GM18861 (cell line): ENCODE measurements at regions not wholly inside any gene's neighbourhood (a gene's known extent, or its start where the extent isn't known, plus 50 kb on each side); places are given as distances from the start of the nearest gene placed in this dataset.

Experiments
- ATAC-seq: cut with Tn5 transposase; IDR thresholded peaks from one replicate; pipeline ENCODE4 v1.9.1; 2021; ENCODE audit not compliant: unreplicated experiment

GRCh38 chr1:216785737-216786136, 62.5 kb upstream of the ESRRG start:
- no peak for ATAC-seq

DNA sequence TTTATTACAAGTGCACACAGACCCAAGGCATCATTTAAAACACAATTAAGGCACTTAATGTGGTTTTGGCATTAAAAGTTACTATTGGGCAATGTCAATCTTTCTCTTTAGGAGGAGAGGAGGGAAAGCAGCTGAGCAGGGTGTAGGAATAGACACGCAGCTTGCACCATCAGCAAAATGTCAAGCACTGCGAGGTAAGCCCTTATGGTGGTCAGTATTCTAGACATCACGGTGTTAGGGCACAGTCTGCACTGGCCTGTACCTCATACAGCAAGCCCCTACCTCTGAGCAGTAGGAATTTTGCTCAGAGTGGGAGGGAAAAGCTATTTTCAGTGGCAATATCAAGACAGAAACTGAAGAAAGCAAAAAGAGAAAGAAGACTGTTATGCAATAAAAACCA, 62.0 kb upstream of the ESRRG start:
- ATAC-seq: no peak

GRCh38 chr1:216779686-216780085, 56.5 kb upstream of the ESRRG start:
- no peak for ATAC-seq

DNA sequence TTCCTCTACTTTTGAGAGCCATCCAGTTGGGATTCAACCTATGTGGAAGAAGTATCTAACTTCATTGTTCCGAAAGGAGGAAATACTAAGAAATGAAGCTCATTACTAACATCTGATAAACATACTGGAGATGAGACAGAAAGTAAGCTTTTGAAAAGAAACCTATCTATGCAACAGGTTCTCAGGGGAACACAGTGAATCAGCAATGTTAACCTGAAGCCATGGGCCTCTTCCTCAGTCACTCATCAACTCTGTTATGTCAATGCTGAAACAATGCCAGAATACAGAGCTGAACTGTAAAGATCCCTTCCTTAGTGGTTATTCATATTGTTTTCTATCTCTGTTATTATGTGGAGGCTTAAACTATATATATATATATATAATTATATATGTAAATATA, 55.5 kb upstream of the ESRRG start:
- ATAC-seq: no peak

DNA sequence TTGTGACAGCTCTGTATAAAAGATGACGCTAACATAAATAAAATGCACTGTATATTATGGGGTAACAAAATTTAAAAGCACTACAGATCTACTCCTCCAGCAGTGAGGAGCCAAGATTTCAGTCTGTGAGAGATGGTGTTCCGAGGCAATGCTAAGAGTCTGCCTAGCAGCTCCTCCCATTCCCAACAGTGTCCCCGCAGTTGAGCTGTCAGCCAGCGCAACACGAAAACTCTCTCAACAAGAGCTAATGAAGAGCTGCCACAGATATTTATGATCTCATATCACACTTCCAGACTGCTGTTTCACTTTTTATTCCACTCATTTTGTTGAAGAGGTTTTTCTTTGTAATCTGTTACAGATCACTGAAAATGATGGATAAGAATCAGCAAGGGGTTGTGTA, 53.9 kb upstream of the ESRRG start:
- no peak for ATAC-seq
